Stimulated activated memory B cell treated with anti-CD40 and anti-IgM and Interleukin-4, amounts not matched to agents 10 μg/mL and 1 μg/mL and 100 μg/mL, for 72 hours (primary cell): ENCODE measurements at regions not wholly inside any gene's neighbourhood (a gene's known extent, or its start where the extent isn't known, plus 50 kb on each side); places are given as distances from the start of the nearest gene placed in this dataset.
"Not testable (repeated sequence)": the region's sequence is repeated elsewhere in the genome, so short reads cannot be mapped to it uniquely, and the experiment has no call there.

Source experiments
- ATAC-seq: fragments of 150-1000 bp; cut with Tn5 transposase; 2 replicates; pipeline ENCODE4 v1.10.0; 2021
- H3K27ac Mint-ChIP-seq: one replicate; pipeline ENCODE4 v1.8.0; 2022; ENCODE audit warnings: mild to moderate bottlenecking, mixed read lengths
- H3K27me3 Mint-ChIP-seq: one replicate; pipeline ENCODE4 v1.8.0; 2022; ENCODE audit warnings: mixed read lengths
- H3K36me3 Mint-ChIP-seq: one replicate; pipeline ENCODE4 v1.8.0; 2022; ENCODE audit warnings: mixed read lengths
- H3K4me1 Mint-ChIP-seq: one replicate; pipeline ENCODE4 v1.8.0; 2022; ENCODE audit warnings: mixed read lengths
- H3K4me3 Mint-ChIP-seq: one replicate; pipeline ENCODE4 v1.8.0; 2022; ENCODE audit warnings: mild to moderate bottlenecking, moderate library complexity, mixed read lengths
- H3K9me3 Mint-ChIP-seq: one replicate; pipeline ENCODE4 v1.8.0; 2022; ENCODE audit warnings: mixed read lengths

- Mint-ChIP-seq H3K27me3 (no peaks in the 10 kb centered on the region), H3K27ac (no peak overlapping the region), H3K36me3 (no peaks in the 10 kb centered on the region), H3K4me3 (no peak overlapping the region), H3K4me1 (no peaks in the 10 kb centered on the region), H3K9me3 (peaks cover 14% of the 10 kb centered on the region)
- ATAC-seq, result no peak
Measured at GRCh38 chr18:56282234-56283104, 355.9 kb downstream of the TXNL1 start.

- H3K4me1 Mint-ChIP-seq, H3K27ac Mint-ChIP-seq, H3K4me3 Mint-ChIP-seq, ATAC-seq, H3K27me3 Mint-ChIP-seq, H3K36me3 Mint-ChIP-seq: not testable (repeated sequence)
- peaks cover 14% of the 10 kb centered on the region for H3K9me3 Mint-ChIP-seq
Measured at GRCh38 chr18:56279816-56280215, 358.6 kb downstream of the TXNL1 start.

GRCh38 chr18:56278421-56279003 lies 359.9 kb downstream of the TXNL1 start:
- ATAC-seq, result no peak
- no peak overlapping the region for H3K27ac Mint-ChIP-seq
- peaks cover 4% of the 10 kb centered on the region for H3K4me1 Mint-ChIP-seq
- no peaks in the 10 kb centered on the region for H3K36me3 Mint-ChIP-seq
- peaks cover 14% of the 10 kb centered on the region for H3K9me3 Mint-ChIP-seq
- H3K4me3 Mint-ChIP-seq, result no peak overlapping the region
- no peaks in the 10 kb centered on the region for H3K27me3 Mint-ChIP-seq

- H3K4me3 Mint-ChIP-seq, result no peak overlapping the region
- no peak overlapping the region for H3K27ac Mint-ChIP-seq
Measured at GRCh38 chr18:56276466-56276865, 361.9 kb downstream of the TXNL1 start.

GRCh38 chr18:56273541-56274219 lies 364.7 kb downstream of the TXNL1 start:
- Mint-ChIP-seq H3K4me3 (no peak overlapping the region), H3K36me3 (no peaks in the 10 kb centered on the region), H3K4me1 (peaks cover 19% of the 10 kb centered on the region), H3K27me3 (no peaks in the 10 kb centered on the region), H3K9me3 (peaks cover 5% of the 10 kb centered on the region), H3K27ac (no peak overlapping the region)
- ATAC-seq, result no peak

More at GRCh38 chr18:56276466-56276865, 361.9 kb downstream of the TXNL1 start:
- ATAC-seq, result peak; percentile 92
- no peaks in the 10 kb centered on the region for H3K27me3 Mint-ChIP-seq
- peaks cover 11% of the 10 kb centered on the region for H3K4me1 Mint-ChIP-seq
- H3K36me3 Mint-ChIP-seq, result no peaks in the 10 kb centered on the region
- H3K9me3 Mint-ChIP-seq, result peaks cover 14% of the 10 kb centered on the region

GRCh38 chr18:56270671-56271250 lies 367.6 kb downstream of the TXNL1 start:
- H3K27me3 Mint-ChIP-seq, result no peaks in the 10 kb centered on the region
- peaks cover 45% of the 10 kb centered on the region for H3K4me1 Mint-ChIP-seq
- ATAC-seq, result no peak
- H3K36me3 Mint-ChIP-seq, result no peaks in the 10 kb centered on the region
- no peak overlapping the region for H3K27ac Mint-ChIP-seq
- H3K9me3 Mint-ChIP-seq, result peaks cover 3% of the 10 kb centered on the region
- H3K4me3 Mint-ChIP-seq, result no peak overlapping the region

- Mint-ChIP-seq H3K36me3 (no peaks in the 10 kb centered on the region), H3K9me3 (peaks cover 3% of the 10 kb centered on the region), H3K27me3 (no peaks in the 10 kb centered on the region), H3K4me3 (no peak overlapping the region), H3K27ac (no peak overlapping the region), H3K4me1 (peaks cover 52% of the 10 kb centered on the region)
- no peak for ATAC-seq
Measured at GRCh38 chr18:56269958-56270357, 368.4 kb downstream of the TXNL1 start.

- peaks cover 52% of the 10 kb centered on the region for H3K4me1 Mint-ChIP-seq
Measured at GRCh38 chr18:56268952-56269351, 369.4 kb downstream of the TXNL1 start.

GRCh38 chr18:56267334-56267733 lies 371.1 kb downstream of the TXNL1 start:
- peak; percentile 85 for ATAC-seq
- H3K27me3 Mint-ChIP-seq, result no peaks in the 10 kb centered on the region
- peaks cover 41% of the 10 kb centered on the region for H3K4me1 Mint-ChIP-seq
- peaks cover 3% of the 10 kb centered on the region for H3K9me3 Mint-ChIP-seq
- H3K4me3 Mint-ChIP-seq, result peak overlapping the region; percentile 21
- H3K36me3 Mint-ChIP-seq, result no peaks in the 10 kb centered on the region
- peak overlapping the region; percentile 38 for H3K27ac Mint-ChIP-seq

More at GRCh38 chr18:56268952-56269351, 369.4 kb downstream of the TXNL1 start:
- H3K9me3 Mint-ChIP-seq, result peaks cover 3% of the 10 kb centered on the region
- no peak for ATAC-seq
- H3K36me3 Mint-ChIP-seq, result no peaks in the 10 kb centered on the region
- no peak overlapping the region for H3K27ac Mint-ChIP-seq
- H3K4me3 Mint-ChIP-seq, result no peak overlapping the region
- H3K27me3 Mint-ChIP-seq, result no peaks in the 10 kb centered on the region

GRCh38 chr18:56258178-56258577 lies 380.2 kb downstream of the TXNL1 start:
- Mint-ChIP-seq H3K9me3 (peaks cover 3% of the 10 kb centered on the region), H3K27me3 (no peaks in the 10 kb centered on the region), H3K4me3 (peak overlapping the region; percentile 24), H3K4me1 (peaks cover 14% of the 10 kb centered on the region), H3K36me3 (peaks cover 6% of the 10 kb centered on the region), H3K27ac (peak overlapping the region; percentile 68)
- peak; percentile 66 for ATAC-seq

GRCh38 chr18:56257205-56257604 lies 381.2 kb downstream of the TXNL1 start:
- ATAC-seq, result peak; percentile 88
- Mint-ChIP-seq H3K27ac (peak overlapping the region; percentile 68), H3K27me3 (no peaks in the 10 kb centered on the region), H3K4me1 (peaks cover 14% of the 10 kb centered on the region), H3K36me3 (peaks cover 6% of the 10 kb centered on the region), H3K9me3 (peaks cover 3% of the 10 kb centered on the region), H3K4me3 (peak overlapping the region; percentile 56)

GRCh38 chr18:56256659-56257058 lies 381.7 kb downstream of the TXNL1 start:
- Mint-ChIP-seq H3K36me3 (peaks cover 6% of the 10 kb centered on the region), H3K27ac (peak overlapping the region; percentile 68), H3K9me3 (peaks cover 3% of the 10 kb centered on the region), H3K4me3 (no peak overlapping the region), H3K4me1 (peaks cover 14% of the 10 kb centered on the region), H3K27me3 (no peaks in the 10 kb centered on the region)
- ATAC-seq, result no peak

- Mint-ChIP-seq H3K4me1 (peaks cover 14% of the 10 kb centered on the region), H3K27me3 (no peaks in the 10 kb centered on the region), H3K36me3 (peaks cover 6% of the 10 kb centered on the region), H3K4me3 (no peak overlapping the region), H3K9me3 (peaks cover 3% of the 10 kb centered on the region), H3K27ac (no peak overlapping the region)
- no peak for ATAC-seq
Measured at GRCh38 chr18:56255381-56255780, 383.0 kb downstream of the TXNL1 start.

- Mint-ChIP-seq H3K4me3 (no peak overlapping the region), H3K36me3 (peaks cover 6% of the 10 kb centered on the region), H3K27ac (no peak overlapping the region), H3K27me3 (no peaks in the 10 kb centered on the region), H3K4me1 (peaks cover 32% of the 10 kb centered on the region), H3K9me3 (peaks cover 3% of the 10 kb centered on the region)
- ATAC-seq, result no peak
Measured at GRCh38 chr18:56252456-56252855, 385.9 kb downstream of the TXNL1 start.

GRCh38 chr18:56248610-56249235 lies 389.7 kb downstream of the TXNL1 start:
- H3K36me3 Mint-ChIP-seq, result no peaks in the 10 kb centered on the region
- peaks cover 36% of the 10 kb centered on the region for H3K4me1 Mint-ChIP-seq
- no peaks in the 10 kb centered on the region for H3K27me3 Mint-ChIP-seq
- peak overlapping the region; percentile 87 for H3K27ac Mint-ChIP-seq
- no peaks in the 10 kb centered on the region for H3K9me3 Mint-ChIP-seq
- peak; percentile 91 for ATAC-seq
- peak overlapping the region; percentile 62 for H3K4me3 Mint-ChIP-seq
